ENCODE measurements at regions not wholly inside any gene's neighbourhood (a gene's known extent, or its start where the extent isn't known, plus 50 kb on each side); places are given as distances from the start of the nearest gene placed in this dataset.

GRCh38 chr5:96093340-96093739 is 131.7 kb upstream of the ELL2 start:
- no peak for TF ChIP-seq SMAD3 (CRISPR knock-in tag; IDR thresholded peaks at IDR 0.05; ENCODE audit: borderline replicate concordance)
- no peak for TF ChIP-seq CTCF (IDR thresholded peaks at IDR 0.05)
- no peak for TF ChIP-seq NFE2L1 (CRISPR knock-in tag; IDR thresholded peaks at IDR 0.05)
- no peak for TF ChIP-seq MYBL2 (CRISPR knock-in tag; IDR thresholded peaks at IDR 0.05)
- no peak for TF ChIP-seq FOXP4 (CRISPR knock-in tag; IDR thresholded peaks at IDR 0.05)
- TF ChIP-seq ZNF425 (CRISPR knock-in tag; conservative IDR thresholded peaks at IDR 0.05) = no peak
- TF ChIP-seq HMGXB4 (CRISPR knock-in tag; IDR thresholded peaks at IDR 0.05) = no peak
